K562 (cell line): ENCODE measurements at regions not wholly inside any gene's neighbourhood (a gene's known extent, or its start where the extent isn't known, plus 50 kb on each side); places are given as distances from the start of the nearest gene placed in this dataset.

Experiments used
- CHD1 ChIP-seq: fragments of 200-600 bp; sonication (generic); IDR thresholded peaks from one replicate; pipeline ENCODE4 v1.6.1; 2012; ENCODE audit warnings: mild to moderate bottlenecking, moderate library complexity, low read length, inconsistent platforms
- MAFG ChIP-seq: fragments of 450-650 bp; conservative IDR thresholded peaks from 2 replicates; pipeline ENCODE4 v1.6.1; 2016; ENCODE audit warnings: missing genetic modification characterization, missing compliant biosample characterization
- RAD21 ChIP-seq, 2 experiments: fragments of 250-450 bp in 1 of 2; fragments of 450-650 bp in 1 of 2; sonication (Bioruptor Pico) in 1 of 2; formaldehyde crosslinking in 1 of 2; IDR thresholded peaks in 1 of 2; conservative IDR thresholded peaks in 1 of 2; 2 replicates each; pipeline versions ENCODE4 v1.4.0 to v1.8.0; 2020 to 2022; ENCODE audit warnings: mild to moderate bottlenecking in 2 of 2, moderate library complexity in 1 of 2
- RBM39 ChIP-seq: fragments of 200-400 bp; formaldehyde crosslinking; optimal IDR thresholded peaks from 2 replicates; pipeline ENCODE3; 2018; ENCODE audit warnings: low read depth, low read length
- ZFX ChIP-seq: sonication (generic); formaldehyde crosslinking; IDR thresholded peaks from 2 replicates; pipeline ENCODE4 v1.8.0; 2022; ENCODE audit warnings: mild to moderate bottlenecking, missing genetic modification reagents, moderate library complexity
- ZNF212 ChIP-seq: fragments of 450-650 bp; formaldehyde crosslinking; IDR thresholded peaks from 2 replicates; pipeline ENCODE4 v1.4.0; 2020; ENCODE audit warnings: mild to moderate bottlenecking
- TF ChIP-seq, protein P1 (sequence below): fragments of 250-450 bp; sonication (Bioruptor Pico); IDR thresholded peaks from 2 replicates; pipeline ENCODE4 v1.8.0; 2021; ENCODE audit warnings: borderline replicate concordance, mild to moderate bottlenecking, moderate library complexity; ENCODE audit not compliant: poor library complexity, severe bottlenecking
- TF ChIP-seq, protein P2 (sequence below): sonication (generic); formaldehyde crosslinking; IDR thresholded peaks from 2 replicates; pipeline ENCODE4 v1.5.0; 2020; ENCODE audit warnings: missing genetic modification reagents
- TF ChIP-seq, protein P3 (sequence below), 3 experiments: IDR thresholded peaks in 2 of 3; conservative IDR thresholded peaks in 1 of 3; 2 replicates each; pipeline ENCODE4 v1.5.1; 2011 to 2012; ENCODE audit warnings: low read length in 3 of 3, mild to moderate bottlenecking in 3 of 3, control low read depth in 2 of 3, improper control_type of control experiment in 1 of 3, inconsistent platforms in 1 of 3, low read depth in 1 of 3, mixed read lengths in 1 of 3, moderate library complexity in 1 of 3; ENCODE audit not compliant: insufficient read depth in 2 of 3
- TF ChIP-seq, protein P4 (sequence below): fragments of 450-650 bp; IDR thresholded peaks from 2 replicates; pipeline ENCODE4 v1.6.1; 2016; ENCODE audit warnings: missing biosample characterization, missing genetic modification characterization

DNA sequence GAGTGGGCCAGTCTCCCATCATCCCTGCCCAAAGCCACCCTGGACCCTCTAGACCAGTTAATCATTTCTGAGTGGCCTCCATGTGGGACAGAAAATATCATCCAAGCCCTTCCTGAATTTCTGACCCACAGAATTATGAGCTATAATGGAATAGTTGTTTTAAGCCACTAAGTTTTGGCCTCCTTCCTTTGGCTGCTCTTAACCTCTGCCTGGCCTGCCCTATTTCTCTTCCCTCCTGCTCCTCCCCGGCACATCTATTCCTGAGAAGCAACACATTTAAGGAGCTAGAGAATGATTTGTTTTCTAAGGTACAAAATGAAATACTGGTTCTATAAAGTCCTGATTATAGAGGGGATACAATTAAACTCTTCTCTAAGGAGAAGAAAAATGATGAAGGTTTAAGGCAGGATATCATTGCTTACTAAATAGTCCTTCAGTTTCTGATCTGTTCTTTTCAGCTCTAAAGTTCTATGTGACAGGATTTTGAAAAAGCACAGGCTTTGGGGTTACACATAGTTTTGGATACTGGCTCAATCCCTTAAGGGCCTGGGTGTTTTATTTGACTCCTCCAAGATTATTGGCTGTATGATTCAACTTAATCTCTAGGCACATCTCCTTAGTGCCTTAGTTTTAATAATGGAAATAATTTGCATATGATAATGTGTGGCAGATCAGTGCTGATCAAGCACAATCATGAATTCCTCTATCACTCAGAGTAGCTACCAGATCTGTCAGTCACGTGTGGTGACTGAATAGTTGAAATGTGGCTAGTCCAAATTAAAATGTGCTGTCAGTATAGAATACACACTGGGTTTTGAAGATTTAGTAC, 240.3 kb downstream of the VAPA start:
- no peak for TF ChIP-seq MAFG (tag)
- TF ChIP-seq CHD1: no peak
- TF ChIP-seq, protein P1, sequence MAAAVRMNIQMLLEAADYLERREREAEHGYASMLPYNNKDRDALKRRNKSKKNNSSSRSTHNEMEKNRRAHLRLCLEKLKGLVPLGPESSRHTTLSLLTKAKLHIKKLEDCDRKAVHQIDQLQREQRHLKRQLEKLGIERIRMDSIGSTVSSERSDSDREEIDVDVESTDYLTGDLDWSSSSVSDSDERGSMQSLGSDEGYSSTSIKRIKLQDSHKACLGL: no peak
- TF ChIP-seq RAD21 (CRISPR knock-in tag; conservative IDR thresholded peaks at IDR 0.05 in 1 of 2, IDR thresholded peaks at IDR 0.05 in 1 of 2): no peak
- no peak for TF ChIP-seq ZNF212 (CRISPR knock-in tag)
- no peak for TF ChIP-seq ZFX (CRISPR knock-in tag)
- TF ChIP-seq, protein P2, sequence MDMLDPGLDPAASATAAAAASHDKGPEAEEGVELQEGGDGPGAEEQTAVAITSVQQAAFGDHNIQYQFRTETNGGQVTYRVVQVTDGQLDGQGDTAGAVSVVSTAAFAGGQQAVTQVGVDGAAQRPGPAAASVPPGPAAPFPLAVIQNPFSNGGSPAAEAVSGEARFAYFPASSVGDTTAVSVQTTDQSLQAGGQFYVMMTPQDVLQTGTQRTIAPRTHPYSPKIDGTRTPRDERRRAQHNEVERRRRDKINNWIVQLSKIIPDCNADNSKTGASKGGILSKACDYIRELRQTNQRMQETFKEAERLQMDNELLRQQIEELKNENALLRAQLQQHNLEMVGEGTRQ (CRISPR knock-in tag): no peak
- TF ChIP-seq, protein P3, sequence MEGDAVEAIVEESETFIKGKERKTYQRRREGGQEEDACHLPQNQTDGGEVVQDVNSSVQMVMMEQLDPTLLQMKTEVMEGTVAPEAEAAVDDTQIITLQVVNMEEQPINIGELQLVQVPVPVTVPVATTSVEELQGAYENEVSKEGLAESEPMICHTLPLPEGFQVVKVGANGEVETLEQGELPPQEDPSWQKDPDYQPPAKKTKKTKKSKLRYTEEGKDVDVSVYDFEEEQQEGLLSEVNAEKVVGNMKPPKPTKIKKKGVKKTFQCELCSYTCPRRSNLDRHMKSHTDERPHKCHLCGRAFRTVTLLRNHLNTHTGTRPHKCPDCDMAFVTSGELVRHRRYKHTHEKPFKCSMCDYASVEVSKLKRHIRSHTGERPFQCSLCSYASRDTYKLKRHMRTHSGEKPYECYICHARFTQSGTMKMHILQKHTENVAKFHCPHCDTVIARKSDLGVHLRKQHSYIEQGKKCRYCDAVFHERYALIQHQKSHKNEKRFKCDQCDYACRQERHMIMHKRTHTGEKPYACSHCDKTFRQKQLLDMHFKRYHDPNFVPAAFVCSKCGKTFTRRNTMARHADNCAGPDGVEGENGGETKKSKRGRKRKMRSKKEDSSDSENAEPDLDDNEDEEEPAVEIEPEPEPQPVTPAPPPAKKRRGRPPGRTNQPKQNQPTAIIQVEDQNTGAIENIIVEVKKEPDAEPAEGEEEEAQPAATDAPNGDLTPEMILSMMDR (IDR thresholded peaks at IDR 0.05 in 2 of 3, conservative IDR thresholded peaks at IDR 0.05 in 1 of 3; ENCODE audit: insufficient read depth in 2 of 3, low read depth in 1 of 3, low read length in 3 of 3): no peak
- TF ChIP-seq RBM39: no peak
- TF ChIP-seq, protein P4, sequence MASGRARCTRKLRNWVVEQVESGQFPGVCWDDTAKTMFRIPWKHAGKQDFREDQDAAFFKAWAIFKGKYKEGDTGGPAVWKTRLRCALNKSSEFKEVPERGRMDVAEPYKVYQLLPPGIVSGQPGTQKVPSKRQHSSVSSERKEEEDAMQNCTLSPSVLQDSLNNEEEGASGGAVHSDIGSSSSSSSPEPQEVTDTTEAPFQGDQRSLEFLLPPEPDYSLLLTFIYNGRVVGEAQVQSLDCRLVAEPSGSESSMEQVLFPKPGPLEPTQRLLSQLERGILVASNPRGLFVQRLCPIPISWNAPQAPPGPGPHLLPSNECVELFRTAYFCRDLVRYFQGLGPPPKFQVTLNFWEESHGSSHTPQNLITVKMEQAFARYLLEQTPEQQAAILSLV (tag): no peak
